ENCODE measurements at regions not wholly inside any gene's neighbourhood (a gene's known extent, or its start where the extent isn't known, plus 50 kb on each side); places are given as distances from the start of the nearest gene placed in this dataset.

DNA sequence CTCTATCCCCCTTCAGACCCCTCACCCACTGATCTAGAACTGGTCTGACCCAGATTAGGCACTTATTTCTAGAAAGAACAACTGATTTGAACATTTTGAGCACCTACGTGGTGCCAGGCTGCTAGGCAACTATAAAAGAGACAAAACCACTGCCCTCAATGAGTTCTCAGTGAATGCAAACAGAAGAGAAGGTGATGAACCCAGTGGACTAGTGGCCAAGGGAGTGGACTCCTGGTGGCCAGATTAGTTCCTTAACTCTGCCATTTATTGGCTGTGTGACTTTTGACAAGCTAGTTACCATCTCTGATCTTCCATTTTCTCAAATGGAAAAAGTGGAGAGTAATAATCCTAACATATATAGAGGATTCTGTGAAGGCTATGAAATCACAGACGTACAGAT is 259.1 kb upstream of the SALL1 start:
- no peak for DNase-seq (ENCODE audit: low read depth, low spot score)
- H2AFZ ChIP-seq (ENCODE audit: low read depth, low read length) = no peak overlapping the region
- no peak overlapping the region for H3K4me3 ChIP-seq (replicated peaks in 1 of 3; ENCODE audit: insufficient read depth in 1 of 3, low read depth in 1 of 3, low read length in 3 of 3)
- H3K9ac ChIP-seq (replicated peaks; ENCODE audit: extremely low read depth, insufficient read depth, low read length) = no peak overlapping the region
- no peak overlapping the region for H3K4me2 ChIP-seq (ENCODE audit: insufficient read depth, low read length)
- H3K9me1 ChIP-seq (replicated peaks; ENCODE audit: control insufficient read depth, extremely low read depth, insufficient read depth, low read length) = no peaks in the 10 kb centered on the region
- no peaks in the 10 kb centered on the region for H3K4me1 ChIP-seq (ENCODE audit: control insufficient read depth, extremely low read depth, insufficient read depth, low read length)
- CTCF ChIA-PET = no interaction called here
- H4K20me1 ChIP-seq (replicated peaks; ENCODE audit: control insufficient read depth, extremely low read depth, insufficient read depth, low read length) = no peaks in the 10 kb centered on the region
- POLR2A ChIA-PET = no interaction called here
- peaks cover 2% of the 10 kb centered on the region for H3K9me3 ChIP-seq (replicated peaks; ENCODE audit: control insufficient read depth, insufficient read depth, low read length)
- no peaks in the 10 kb centered on the region for H3K36me3 ChIP-seq (ENCODE audit: control insufficient read depth in 2 of 2, extremely low read depth in 1 of 2, insufficient read depth in 2 of 2, low read length in 2 of 2)
- FAIRE-seq = no peak
- intact Hi-C loops (cut with micrococcal nuclease) = no loop called here
- H3K27ac ChIP-seq (ENCODE audit: insufficient read depth, low read depth, low read length) = no peak overlapping the region
- H3K79me2 ChIP-seq (ENCODE audit: control insufficient read depth, insufficient read depth, low read length) = no peaks in the 10 kb centered on the region
- no TSS peak for BruUV-seq (replicated peaks)
- dilution Hi-C loops (cut with MboI; ENCODE audit: extremely low pct_ligation_motif_present, low sequenced_read_pairs) = no loop called here
- H3K27me3 ChIP-seq (ENCODE audit: control insufficient read depth in 2 of 2, insufficient read depth in 2 of 2, low read length in 2 of 2) = no peaks in the 10 kb centered on the region
- no peak for TF ChIP-seq JUN (IDR thresholded peaks at IDR 0.05; ENCODE audit: borderline replicate concordance, insufficient read depth, insufficient read length, low read depth)
- no peak for TF ChIP-seq GATA2 (IDR thresholded peaks at IDR 0.05; ENCODE audit: insufficient read depth, insufficient read length, low read depth, low read length)
- no peak for TF ChIP-seq POLR2A (IDR thresholded peaks at IDR 0.05; ENCODE audit: low read depth, low read length)
- no peak for TF ChIP-seq POLR2AphosphoS5 (IDR thresholded peaks at IDR 0.05; ENCODE audit: insufficient read depth, low read depth, low read length)
- no peak for TF ChIP-seq FOS (IDR thresholded peaks at IDR 0.05; ENCODE audit: borderline replicate concordance, insufficient read depth, low read length)
- TF ChIP-seq, protein P1, sequence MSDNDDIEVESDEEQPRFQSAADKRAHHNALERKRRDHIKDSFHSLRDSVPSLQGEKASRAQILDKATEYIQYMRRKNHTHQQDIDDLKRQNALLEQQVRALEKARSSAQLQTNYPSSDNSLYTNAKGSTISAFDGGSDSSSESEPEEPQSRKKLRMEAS (IDR thresholded peaks at IDR 0.05; ENCODE audit: insufficient read depth, insufficient read length) = no peak
- TF ChIP-seq EZH2 (IDR thresholded peaks at IDR 0.05; ENCODE audit: borderline replicate concordance, low read depth, low read length, severe bottlenecking) = no peak
- TF ChIP-seq MYC (IDR thresholded peaks at IDR 0.05; ENCODE audit: low read depth, low read length) = no peak
- TF ChIP-seq, protein P2, sequence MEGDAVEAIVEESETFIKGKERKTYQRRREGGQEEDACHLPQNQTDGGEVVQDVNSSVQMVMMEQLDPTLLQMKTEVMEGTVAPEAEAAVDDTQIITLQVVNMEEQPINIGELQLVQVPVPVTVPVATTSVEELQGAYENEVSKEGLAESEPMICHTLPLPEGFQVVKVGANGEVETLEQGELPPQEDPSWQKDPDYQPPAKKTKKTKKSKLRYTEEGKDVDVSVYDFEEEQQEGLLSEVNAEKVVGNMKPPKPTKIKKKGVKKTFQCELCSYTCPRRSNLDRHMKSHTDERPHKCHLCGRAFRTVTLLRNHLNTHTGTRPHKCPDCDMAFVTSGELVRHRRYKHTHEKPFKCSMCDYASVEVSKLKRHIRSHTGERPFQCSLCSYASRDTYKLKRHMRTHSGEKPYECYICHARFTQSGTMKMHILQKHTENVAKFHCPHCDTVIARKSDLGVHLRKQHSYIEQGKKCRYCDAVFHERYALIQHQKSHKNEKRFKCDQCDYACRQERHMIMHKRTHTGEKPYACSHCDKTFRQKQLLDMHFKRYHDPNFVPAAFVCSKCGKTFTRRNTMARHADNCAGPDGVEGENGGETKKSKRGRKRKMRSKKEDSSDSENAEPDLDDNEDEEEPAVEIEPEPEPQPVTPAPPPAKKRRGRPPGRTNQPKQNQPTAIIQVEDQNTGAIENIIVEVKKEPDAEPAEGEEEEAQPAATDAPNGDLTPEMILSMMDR (IDR thresholded peaks at IDR 0.05; ENCODE audit: extremely low read depth in 1 of 2, insufficient read depth in 1 of 2, low read depth in 1 of 2, low read length in 2 of 2) = no peak

Data from endothelial cell of umbilical vein (primary cell).